GM12875 (cell line): ENCODE measurements at regions not wholly inside any gene's neighbourhood (a gene's known extent, or its start where the extent isn't known, plus 50 kb on each side); places are given as distances from the start of the nearest gene placed in this dataset.

ENCODE experiments used
- H3K4me3 ChIP-seq: one replicate; pipeline ENCODE4 v1.5.1; 2011; ENCODE audit warnings: low read depth, low read length, control low read depth
- TF ChIP-seq, protein P1 (sequence below): IDR thresholded peaks from 2 replicates; pipeline ENCODE4 v1.5.1; 2011; ENCODE audit warnings: low read depth, mild to moderate bottlenecking, control low read depth, inconsistent platforms, low read length, moderate library complexity, borderline replicate concordance; ENCODE audit not compliant: insufficient read depth

DNA sequence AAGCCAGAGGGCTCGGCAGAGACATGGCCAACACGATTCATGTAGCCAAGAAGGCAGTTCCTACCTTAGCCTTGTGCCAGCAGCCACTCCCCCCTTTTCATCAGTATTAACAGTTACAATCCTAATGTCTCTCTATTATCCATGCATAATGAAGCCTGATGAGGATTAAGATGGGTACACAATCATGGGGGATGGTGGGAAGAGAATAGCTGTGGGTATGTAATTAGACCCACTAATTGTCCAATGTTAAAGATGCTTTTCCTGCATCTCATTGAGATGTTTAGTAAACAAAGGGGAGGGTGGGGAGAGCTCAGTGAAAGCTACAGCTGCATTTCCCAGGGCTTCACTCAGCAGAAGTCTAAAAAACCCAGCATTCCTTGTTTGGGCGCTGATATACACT is 70.4 kb upstream of the CMKLR1 start:
- H3K4me3 ChIP-seq, result no peak overlapping the region
- TF ChIP-seq, protein P1, sequence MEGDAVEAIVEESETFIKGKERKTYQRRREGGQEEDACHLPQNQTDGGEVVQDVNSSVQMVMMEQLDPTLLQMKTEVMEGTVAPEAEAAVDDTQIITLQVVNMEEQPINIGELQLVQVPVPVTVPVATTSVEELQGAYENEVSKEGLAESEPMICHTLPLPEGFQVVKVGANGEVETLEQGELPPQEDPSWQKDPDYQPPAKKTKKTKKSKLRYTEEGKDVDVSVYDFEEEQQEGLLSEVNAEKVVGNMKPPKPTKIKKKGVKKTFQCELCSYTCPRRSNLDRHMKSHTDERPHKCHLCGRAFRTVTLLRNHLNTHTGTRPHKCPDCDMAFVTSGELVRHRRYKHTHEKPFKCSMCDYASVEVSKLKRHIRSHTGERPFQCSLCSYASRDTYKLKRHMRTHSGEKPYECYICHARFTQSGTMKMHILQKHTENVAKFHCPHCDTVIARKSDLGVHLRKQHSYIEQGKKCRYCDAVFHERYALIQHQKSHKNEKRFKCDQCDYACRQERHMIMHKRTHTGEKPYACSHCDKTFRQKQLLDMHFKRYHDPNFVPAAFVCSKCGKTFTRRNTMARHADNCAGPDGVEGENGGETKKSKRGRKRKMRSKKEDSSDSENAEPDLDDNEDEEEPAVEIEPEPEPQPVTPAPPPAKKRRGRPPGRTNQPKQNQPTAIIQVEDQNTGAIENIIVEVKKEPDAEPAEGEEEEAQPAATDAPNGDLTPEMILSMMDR, result no peak

DNA sequence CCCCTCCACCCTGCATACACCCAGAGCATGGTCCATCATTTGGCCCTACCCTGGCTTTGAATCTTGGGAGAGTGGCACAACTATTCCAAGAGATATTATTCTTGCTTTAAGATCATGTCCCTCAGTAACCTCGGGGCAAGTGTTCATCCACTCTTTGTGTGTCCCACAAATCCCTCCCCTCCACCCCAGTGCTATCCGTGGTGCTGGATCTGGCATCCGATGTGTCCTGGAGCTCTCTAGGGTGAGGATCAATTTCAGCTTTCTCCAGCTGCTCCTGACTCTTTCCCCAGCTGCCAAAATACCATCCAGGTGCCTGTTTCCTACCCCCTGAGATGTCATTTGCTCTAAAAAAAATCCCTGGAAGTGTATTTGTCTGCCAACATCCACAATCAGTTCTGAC is 64.8 kb upstream of the CMKLR1 start:
- H3K4me3 ChIP-seq, result no peak overlapping the region
- TF ChIP-seq, protein P1, result no peak

DNA sequence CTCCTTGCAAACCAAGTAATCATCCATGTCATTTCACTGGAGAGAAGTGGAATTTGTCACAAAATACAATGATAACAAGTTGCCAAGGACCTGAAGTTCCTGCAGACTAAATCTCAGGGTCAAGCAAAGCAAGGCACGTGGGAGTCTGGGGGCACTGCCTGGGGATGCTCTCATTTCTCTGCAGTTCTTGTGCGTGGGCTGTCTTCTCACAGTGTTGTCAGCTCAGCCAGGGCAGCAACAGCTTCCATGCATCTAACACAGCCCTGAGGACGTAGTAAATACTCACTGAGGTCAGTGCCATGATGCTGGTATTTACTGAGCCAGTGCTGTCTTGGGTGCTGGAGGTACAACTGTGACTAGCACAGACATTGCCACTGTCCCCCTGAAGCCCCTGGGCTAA is 62.9 kb upstream of the CMKLR1 start:
- no peak overlapping the region for H3K4me3 ChIP-seq
- TF ChIP-seq, protein P1, result no peak

DNA sequence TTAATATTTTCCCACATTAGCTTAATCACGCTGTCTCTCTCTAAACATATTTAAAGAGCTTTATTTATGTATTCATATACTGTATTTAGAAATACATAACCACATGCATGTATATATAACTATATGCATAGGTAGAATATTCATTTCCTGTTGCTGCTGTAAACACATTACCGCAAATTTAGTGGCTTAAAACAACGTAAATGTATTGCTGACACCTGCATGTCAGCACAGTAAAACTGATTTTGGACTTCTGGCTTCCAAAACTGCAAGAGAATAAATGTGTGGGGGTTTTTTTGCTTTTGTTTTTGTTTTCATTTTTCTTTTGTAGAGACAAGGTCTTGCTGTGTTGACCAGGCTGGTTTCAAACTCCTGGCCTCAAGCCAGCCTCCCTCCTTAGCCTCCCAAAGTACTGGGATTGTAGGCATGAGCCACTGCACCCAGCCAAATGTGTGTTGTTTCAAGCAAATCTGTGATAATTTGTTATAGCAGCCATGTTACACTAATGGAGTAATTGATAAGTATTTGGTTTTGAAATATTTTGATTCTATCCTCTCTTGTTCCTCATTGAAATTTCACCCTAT is 61.9 kb upstream of the CMKLR1 start:
- TF ChIP-seq, protein P1, result no peak
- no peak overlapping the region for H3K4me3 ChIP-seq

DNA sequence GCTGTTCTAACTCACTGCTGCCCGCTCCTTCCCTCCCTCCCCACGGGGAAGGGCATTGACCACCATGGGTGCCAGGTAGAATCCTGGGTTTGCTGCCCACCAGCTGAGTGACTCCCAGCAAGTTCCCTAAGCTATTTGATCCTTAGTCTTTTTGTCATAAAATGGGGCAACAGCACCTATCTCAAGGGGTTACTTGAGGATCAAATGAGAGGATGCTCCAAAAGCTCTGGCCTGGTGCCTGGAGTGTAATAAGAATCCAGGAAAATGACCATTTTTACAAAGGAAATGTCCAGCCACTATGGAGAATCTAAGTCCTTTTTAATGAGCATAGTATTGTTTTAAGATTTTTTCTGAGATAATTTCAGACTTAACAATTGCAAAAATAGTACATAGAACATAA is 61.4 kb upstream of the CMKLR1 start:
- H3K4me3 ChIP-seq, result no peak overlapping the region
- TF ChIP-seq, protein P1, result no peak

DNA sequence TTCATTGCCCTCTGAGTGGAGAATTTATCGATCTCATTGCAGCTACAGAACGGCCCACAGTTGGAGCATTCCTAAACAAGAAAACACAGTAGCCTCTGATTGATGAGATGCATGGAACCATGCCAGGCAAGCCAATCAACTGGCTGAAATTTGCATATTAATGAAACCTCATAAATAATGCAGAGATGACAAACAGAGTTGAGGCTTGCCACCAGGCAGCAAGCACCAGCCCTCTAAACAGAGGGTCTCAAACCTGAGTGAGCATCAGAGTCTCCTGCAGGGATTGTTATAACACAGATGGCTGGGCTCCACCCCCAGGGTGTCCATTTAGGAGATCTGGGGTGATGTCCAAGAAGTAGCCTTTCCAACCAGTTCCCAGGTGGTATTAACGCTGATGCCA is 60.9 kb upstream of the CMKLR1 start:
- TF ChIP-seq, protein P1, result no peak
- no peak overlapping the region for H3K4me3 ChIP-seq

DNA sequence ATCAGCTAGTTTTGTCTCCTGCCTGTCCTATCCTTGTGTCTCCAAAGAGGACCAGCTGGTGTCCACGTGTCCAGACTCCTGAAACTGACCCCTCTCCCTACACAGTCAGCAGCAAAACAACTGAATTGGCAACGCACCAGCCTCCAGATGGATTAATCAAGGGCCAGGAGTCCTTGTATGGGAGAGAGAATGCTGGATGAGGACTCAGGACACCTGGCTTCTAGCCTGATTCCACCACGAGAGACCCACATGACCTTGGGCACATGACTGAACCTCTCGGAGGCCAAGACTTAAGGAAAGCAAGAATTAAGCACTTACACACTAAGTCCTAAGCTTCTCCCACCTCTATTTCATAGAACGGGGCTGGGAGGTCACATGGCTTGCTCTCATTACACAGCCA is 60.4 kb upstream of the CMKLR1 start:
- TF ChIP-seq, protein P1, result no peak
- no peak overlapping the region for H3K4me3 ChIP-seq
